GM21723 (cell line): ENCODE measurements at regions not wholly inside any gene's neighbourhood (a gene's known extent, or its start where the extent isn't known, plus 50 kb on each side); places are given as distances from the start of the nearest gene placed in this dataset.

ENCODE experiments used
- ATAC-seq: cut with Tn5 transposase; IDR thresholded peaks from one replicate; pipeline ENCODE4 v1.9.1; 2021; ENCODE audit warnings: mild to moderate bottlenecking, moderate library complexity; ENCODE audit not compliant: unreplicated experiment

- no peak for ATAC-seq
These were observed 86.5 kb upstream of the OLFM3 start for GRCh38 chr1:102083192-102083591.

GRCh38 chr1:102074874-102075273 lies 78.1 kb upstream of the OLFM3 start:
- ATAC-seq = no peak

GRCh38 chr1:102071451-102071850 lies 74.7 kb upstream of the OLFM3 start:
- no peak for ATAC-seq

GRCh38 chr1:102050556-102050955 lies 53.8 kb upstream of the OLFM3 start:
- ATAC-seq = no peak

- no peak for ATAC-seq
These were observed 51.0 kb upstream of the OLFM3 start for GRCh38 chr1:102047724-102048123.
